GM12865 (cell line): ENCODE measurements at regions not wholly inside any gene's neighbourhood (a gene's known extent, or its start where the extent isn't known, plus 50 kb on each side); places are given as distances from the start of the nearest gene placed in this dataset.
"Not testable (repeated sequence)": the region's sequence is repeated elsewhere in the genome, so short reads cannot be mapped to it uniquely, and the experiment has no call there.

ENCODE experiments used
- DNase-seq: peaks from one replicate; pipeline ENCODE4 v3.0.0; 2010; ENCODE audit warnings: low read depth
- H3K4me3 ChIP-seq: 2 replicates; pipeline ENCODE4 v1.5.1; 2011; ENCODE audit warnings: mild to moderate bottlenecking, low read depth, low read length, control low read depth
- TF ChIP-seq, protein P1 (sequence below): IDR thresholded peaks from 2 replicates; pipeline ENCODE4 v1.5.1; 2011; ENCODE audit warnings: low read length, control low read depth, low read depth, inconsistent platforms; ENCODE audit not compliant: insufficient read depth; ENCODE audit errors: missing control alignments

DNA sequence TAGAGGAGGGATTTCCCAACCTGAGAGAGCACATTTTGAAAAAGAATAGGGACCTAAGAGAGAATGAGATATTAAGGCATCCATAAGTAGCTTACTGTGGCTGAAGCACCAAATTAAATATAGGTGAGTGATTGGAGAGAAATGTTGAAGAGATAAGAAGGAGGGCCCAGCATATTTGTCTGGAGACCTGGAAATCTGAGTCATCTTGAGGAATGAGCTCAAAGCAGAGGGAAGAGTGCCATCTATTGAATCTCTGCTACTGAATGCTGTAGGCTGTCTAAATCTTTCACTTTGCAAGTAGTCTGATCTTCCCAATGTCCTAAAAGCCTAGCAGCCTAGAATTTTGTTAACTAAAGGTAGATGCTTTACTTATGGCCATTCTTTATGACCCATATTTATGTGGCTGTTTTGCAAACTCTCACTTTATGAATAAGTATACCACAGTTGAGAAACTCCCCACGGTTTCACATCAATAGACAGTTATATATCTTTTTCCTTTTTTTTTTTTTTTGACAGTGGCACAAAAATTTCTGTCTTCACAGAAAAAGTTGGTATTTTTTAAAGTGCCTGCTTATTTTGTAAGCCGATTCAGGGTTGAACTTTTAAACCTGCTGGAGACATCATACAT, 2093.5 kb downstream of the LRRC4C start:
- TF ChIP-seq, protein P1, sequence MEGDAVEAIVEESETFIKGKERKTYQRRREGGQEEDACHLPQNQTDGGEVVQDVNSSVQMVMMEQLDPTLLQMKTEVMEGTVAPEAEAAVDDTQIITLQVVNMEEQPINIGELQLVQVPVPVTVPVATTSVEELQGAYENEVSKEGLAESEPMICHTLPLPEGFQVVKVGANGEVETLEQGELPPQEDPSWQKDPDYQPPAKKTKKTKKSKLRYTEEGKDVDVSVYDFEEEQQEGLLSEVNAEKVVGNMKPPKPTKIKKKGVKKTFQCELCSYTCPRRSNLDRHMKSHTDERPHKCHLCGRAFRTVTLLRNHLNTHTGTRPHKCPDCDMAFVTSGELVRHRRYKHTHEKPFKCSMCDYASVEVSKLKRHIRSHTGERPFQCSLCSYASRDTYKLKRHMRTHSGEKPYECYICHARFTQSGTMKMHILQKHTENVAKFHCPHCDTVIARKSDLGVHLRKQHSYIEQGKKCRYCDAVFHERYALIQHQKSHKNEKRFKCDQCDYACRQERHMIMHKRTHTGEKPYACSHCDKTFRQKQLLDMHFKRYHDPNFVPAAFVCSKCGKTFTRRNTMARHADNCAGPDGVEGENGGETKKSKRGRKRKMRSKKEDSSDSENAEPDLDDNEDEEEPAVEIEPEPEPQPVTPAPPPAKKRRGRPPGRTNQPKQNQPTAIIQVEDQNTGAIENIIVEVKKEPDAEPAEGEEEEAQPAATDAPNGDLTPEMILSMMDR = no peak
- H3K4me3 ChIP-seq = no peak overlapping the region
- no peak for DNase-seq

DNA sequence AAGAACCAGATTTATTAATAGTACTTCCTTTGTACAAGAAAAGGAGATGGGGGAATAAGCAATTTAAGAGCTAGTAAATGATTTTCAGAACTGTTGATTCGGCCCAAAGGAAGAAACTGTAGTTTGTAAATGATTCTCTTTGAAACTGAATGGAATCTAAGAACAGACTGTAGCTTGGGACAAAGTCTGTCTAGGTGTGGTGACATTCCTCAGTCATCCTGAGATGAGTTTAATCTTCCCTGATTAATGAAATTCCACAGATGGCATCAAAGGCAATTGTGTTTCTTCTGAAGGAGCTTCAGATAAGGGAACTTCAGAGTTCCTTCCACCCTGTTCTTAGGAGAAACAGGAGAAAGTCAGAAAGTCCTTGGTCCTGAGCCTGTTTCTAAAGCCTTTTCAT, 2095.9 kb downstream of the LRRC4C start:
- DNase-seq = no peak
- TF ChIP-seq, protein P1 = no peak
- no peak overlapping the region for H3K4me3 ChIP-seq

DNA sequence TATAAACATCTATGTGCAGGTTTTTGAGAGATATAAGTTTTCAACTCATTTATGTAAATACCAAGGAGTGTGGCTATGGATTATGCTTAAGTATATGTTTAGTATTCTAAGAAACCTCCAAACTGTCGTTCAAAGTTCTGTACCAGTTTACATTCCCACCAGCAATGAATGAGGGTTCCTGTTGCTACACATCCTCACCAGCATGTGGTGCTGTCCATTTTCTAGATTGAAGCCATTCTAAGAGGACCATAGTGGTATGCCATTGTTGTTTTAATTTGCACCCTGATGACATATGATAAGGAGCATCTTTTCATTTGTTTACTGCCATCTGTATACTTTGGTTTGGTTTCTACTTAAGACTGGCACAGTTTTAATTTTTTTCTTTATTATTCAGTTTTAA, 2097.9 kb downstream of the LRRC4C start:
- TF ChIP-seq, protein P1 = no peak
- DNase-seq = no peak
- H3K4me3 ChIP-seq = no peak overlapping the region

DNA sequence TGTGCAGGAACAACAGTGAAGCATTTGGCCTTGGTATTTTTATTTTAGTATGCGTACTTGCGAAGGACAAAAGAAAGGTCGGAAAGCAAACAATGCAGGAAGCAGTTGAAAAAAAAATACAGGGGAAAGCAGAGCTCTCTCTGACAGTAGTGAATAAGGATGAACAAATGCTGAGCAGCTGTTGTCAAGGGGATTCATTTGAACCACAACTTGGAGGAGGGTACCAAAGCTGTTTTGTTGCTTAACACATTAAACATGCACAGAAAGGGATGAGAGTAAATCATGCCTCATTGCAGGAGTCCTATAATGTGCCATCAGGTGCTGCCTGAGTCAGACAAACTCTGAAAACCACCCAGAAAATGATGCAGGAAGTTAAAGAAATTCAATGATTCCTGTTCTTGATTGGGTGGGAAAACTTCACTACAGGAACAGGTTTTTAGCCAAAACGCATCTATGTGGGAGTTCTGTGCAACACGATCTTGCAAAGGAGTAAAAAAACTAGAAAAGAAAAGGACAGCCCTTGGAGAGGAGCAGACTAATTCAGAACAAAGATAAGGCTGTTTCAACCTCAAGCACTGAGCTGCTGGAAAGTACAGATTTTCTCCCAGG, 2113.5 kb downstream of the LRRC4C start:
- no peak overlapping the region for H3K4me3 ChIP-seq
- TF ChIP-seq, protein P1 = no peak
- DNase-seq = no peak

DNA sequence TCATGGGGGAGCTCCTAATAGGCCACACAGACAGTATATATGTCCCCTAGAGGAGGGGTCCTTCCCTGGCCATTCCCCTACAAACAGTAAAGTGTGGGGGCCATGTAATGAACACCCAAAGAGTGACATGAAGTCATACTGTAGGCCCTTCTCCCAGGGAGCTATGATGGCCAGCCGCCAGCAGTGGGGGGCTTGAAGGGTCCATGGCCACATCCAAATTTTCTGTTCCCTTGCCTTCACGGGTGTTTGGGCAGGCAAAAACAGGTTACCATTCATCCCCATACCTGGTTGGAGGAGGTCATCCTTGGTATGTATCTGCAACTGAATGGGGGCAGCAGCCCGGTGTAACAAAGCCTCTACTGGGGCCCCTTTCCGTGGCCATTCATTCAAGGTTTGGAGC, 2118.0 kb downstream of the LRRC4C start:
- H3K4me3 ChIP-seq = no peak overlapping the region
- DNase-seq = no peak
- TF ChIP-seq, protein P1 = no peak

DNA sequence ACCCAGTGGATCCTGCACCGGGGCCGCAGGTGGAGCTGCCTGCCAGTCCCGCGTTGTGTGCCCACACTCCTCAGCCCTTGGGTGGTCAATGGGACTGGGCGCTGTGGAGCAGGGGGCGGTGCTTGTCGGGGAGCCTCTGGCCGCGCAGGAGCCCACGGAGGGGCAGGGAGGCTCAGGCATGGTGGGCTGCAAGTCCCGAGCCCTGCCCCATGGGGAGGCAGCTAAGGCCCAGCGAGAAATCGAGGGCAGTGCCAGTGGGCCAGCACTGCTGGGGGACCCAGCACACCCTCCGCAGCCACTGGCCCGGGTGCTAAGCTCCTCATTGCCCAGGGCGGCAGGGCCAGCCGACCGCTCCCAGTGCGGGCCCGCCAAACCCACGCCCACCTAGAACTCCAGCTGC, 2126.4 kb downstream of the LRRC4C start:
- H3K4me3 ChIP-seq, DNase-seq: not testable (repeated sequence)

DNA sequence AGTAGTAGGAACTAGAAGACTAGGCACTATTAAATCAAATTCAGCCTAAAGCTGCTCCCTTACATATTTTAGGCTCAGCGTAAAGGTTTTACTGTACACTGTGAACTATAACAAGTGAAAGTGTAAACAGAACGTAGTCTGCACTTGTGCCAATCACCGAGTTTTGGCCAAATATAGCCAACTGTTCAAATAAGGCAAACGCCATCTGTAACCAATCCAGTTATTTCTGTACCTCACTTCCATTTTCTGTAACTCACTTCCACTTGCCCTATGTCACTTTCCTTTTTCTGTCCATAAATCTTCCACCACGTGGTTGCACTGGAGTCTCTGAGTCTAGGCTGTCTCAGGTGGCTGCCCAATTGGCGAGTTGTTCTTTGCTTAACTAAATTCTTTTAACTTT, 2132.2 kb downstream of the LRRC4C start:
- DNase-seq = no peak
- H3K4me3 ChIP-seq = no peak overlapping the region
- TF ChIP-seq, protein P1 = no peak

DNA sequence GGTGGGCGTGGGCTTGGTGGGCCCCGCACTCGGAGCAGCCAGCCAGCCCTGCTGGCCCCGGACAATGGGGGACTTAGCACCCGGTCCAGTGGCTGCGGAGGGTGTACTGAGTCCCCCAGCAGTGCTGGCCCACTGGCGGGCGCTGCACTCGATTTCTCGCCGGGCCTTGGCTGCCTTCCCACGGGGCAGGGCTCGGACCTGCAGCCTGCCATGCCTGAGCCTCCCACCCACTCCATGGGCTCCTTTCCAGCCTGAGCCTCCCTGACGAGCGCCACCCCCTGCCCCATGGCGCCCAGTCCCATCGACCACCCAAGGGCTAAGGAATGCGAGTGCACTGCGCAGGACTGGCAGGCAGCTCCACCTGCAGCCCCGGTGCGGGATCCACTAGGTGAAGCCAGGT, 2147.6 kb downstream of the LRRC4C start:
- not testable (repeated sequence) for H3K4me3 ChIP-seq, DNase-seq
